NCI-H774 (cell line): ENCODE measurements at regions not wholly inside any gene's neighbourhood (a gene's known extent, or its start where the extent isn't known, plus 50 kb on each side); places are given as distances from the start of the nearest gene placed in this dataset.
A peak's percentile ranks its signal among the peaks of the same experiment; 100 is the strongest.

Experiments
- DNase-seq: peaks from one replicate; lab custom pipeline; 2025; lab: John Stamatoyannopoulos, UW

- DNase-seq, result peak; percentile 57
Measured at GRCh38 chr20:37598100-37598543, 70.4 kb upstream of the BLCAP start.

DNA sequence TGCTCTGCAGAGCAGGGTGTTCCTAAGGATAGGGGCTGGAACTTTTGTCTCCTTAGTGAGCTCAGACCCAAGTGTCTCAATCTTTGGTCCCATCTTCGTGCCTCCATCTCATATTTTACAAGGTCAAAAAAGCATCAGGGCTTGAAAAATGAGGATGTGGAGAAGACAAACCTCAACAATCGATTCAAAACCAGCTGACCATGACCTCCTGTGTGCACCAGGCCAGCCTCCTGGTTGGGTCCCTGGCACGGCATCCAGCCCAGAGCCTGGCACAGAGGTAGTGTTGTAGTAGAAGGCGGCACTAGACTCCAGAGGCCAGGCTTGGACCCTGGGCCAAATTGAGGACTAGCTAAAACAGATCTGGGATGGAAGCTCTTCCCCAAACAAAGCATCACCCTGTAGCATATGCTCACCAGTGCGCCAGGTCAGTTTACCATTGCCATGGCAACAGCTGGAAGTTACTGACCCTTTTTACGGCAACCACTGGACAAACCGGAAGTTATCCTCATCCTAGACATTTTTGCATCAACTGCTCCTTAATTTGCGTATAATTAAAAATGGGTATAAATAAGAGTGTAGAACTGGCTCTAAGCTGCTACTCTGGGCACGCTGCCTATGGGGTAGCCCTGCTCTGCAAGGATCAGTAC lies 69.3 kb upstream of the BLCAP start:
- no peak for DNase-seq

DNA sequence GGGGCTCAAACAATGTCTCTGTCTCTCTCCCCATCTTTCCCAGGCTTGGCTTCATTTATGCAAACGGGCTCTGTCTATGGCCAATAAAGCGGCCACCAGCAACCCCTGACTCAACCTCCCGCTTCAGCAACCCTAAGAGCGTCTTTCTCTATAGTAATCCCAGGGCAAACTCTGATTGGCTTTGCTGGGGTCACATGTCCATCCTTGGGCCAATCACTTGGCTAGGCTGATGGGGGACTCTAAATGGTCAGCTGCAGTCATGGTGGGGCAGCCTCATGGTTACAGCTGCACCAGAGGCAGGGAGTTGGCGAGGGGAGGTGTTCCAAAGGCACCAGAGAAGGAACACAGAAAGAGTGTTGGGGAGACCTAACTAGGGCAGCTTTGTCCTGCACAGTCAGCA lies 68.5 kb upstream of the BLCAP start:
- DNase-seq, result no peak

DNA sequence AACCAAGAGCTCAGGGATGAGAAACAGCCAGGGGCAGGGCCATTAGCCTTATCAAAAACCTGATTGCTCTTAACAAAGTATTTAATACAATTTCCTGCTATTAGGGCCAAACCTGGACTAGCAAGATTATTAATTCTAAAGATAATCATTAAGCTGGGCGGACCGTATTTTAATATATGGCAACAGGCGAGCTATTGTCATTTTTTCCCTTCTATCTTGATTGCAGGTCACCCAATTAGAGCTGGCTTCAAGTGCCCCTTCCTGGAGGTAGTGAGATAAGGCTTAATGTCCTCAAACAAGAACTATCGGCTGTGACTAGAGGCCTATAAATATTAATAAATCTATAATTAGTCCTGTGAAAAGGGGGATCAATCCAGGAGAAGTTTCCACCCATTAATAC lies 66.0 kb upstream of the BLCAP start:
- DNase-seq, result no peak

GRCh38 chr20:37590938-37591490 lies 63.3 kb upstream of the BLCAP start:
- DNase-seq, result no peak

DNA sequence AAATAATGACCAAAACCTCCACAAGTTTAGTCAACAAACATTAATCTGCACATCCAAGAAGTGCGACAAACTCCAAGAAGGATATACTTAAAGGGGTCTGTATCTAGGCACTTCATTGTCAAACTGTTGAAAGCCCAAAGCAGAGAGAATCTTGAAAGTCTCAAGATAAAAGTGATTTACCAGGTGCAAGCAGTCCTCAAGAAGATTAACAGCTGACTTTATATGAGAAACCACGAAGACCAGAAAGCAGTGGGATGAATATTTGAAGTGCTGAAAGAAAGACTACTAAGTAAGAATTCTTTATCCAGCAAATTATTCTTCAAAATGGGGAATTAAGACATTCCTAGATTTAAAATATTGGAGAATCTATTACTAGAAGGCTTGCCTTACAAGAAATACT lies 58.4 kb upstream of the BLCAP start:
- no peak for DNase-seq

DNA sequence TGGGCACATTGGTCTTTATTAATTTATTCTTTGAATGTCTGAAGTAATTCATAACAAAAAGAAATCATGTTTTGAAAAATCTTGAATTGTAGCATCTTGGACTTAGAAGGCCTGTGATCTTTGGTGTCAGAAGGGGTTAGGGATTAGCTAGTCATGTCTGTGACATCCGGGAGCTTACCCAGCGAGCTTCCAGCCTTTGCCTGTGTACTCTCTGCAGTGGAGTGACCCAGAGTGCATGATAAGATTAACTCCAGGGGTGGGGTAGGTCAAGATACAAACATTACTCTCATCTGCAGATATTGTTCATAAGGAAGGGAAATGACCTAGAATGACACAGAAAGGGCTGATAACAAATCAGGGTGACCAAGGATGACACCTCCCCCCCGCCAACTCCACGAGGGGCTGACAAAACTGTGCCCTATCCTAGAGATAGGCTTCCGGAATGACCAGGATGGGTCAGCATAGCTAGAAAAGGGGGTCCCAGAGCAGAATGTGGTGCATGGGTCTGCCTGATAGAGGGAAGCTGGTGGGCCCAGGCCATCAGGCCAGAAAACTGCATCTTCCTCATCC lies 56.6 kb upstream of the BLCAP start:
- no peak for DNase-seq

DNA sequence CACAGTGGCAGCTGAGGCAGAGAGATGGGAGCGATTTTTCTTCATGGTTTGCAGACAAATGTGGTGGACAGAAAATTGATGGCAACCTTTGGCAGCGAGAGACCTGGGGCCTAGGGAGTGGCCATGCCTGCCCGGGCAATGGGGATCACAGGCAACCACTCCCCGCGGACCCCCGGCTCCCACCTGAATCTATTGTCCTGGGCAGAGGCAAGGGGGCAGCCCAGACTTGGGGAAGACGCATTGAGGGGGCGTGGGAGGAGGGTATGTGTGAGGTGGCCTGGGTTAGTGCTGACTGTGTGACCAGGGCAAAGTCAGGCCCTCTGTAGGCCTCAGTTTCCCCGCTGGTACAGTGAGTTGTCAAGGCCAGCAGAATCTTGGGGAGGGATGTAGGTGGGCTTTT lies 53.6 kb upstream of the BLCAP start:
- no peak for DNase-seq

DNA sequence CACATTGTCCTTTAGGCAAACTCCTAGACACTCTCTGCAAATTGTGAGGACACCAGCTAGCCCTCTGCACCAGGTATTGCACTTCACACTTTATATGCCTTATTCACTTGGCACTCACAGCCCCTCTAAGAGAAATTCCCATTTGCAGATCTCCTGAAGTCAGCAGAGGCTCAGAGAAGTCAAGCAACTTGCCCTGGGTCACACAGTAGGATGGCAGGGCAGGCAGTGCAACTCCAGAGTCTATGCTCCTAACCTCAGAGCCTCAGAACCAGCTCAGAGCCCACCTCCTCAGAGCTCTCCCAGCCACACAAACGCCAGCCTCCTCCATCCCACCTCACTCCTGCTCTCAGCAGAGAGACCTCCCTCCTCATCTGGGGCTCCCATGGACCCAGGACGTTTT lies 52.4 kb upstream of the BLCAP start:
- no peak for DNase-seq

DNA sequence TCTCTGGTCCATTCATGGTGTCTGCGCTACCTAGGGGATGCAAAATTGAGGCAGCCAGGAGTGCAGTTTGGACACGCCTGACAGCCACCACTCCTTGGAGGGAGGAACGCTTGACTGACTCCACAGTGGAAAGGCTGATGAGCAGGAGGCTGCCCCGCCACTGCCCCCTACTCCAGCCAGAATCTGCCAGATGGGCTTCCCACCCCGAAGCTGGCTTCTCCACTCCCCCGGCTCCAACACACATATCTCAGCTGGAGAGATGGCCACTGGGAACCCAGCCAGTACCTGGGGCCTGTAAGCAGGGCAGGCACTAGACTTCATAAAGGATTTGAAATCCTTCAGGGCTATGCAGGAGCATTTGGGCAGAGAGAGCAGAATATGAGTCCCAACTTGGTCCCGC lies 51.4 kb upstream of the BLCAP start:
- no peak for DNase-seq

DNA sequence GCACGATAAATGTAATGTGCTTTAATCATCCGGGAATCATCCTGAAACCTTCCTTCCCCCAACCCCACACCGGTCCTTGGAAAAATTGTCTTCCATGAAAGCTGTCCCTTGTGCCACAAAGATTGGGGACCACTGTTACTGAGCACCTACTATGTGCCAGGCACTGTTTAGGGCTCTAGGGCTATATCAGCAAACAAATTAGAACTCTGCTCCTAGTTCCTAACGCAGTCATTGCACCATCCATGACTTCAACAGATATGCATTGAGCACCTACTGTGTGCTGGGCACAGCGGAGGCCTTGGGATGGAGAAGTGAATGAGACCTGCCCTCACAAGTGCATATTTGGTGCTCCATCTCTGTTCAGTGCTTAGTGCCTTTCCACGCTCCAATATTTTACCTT lies 50.3 kb upstream of the BLCAP start:
- no peak for DNase-seq
